SK-N-SH (cell line): ENCODE measurements at regions not wholly inside any gene's neighbourhood (a gene's known extent, or its start where the extent isn't known, plus 50 kb on each side); places are given as distances from the start of the nearest gene placed in this dataset.

ENCODE experiments used
- ELF1 ChIP-seq: IDR thresholded peaks from 2 replicates; pipeline ENCODE4 v1.4.0; 2012
- EP300 ChIP-seq, 2 experiments: IDR thresholded peaks; 2 replicates each; pipeline versions ENCODE4 v1.4.0 to v1.6.1; 2012; ENCODE audit warnings: borderline replicate concordance in 1 of 2, low read depth in 1 of 2, low read length in 1 of 2
- EZH2phosphoT487 ChIP-seq: fragments of 200-600 bp; sonication (generic); IDR thresholded peaks from 2 replicates; pipeline ENCODE4 v1.6.1; 2017; ENCODE audit warnings: low read depth, mixed run types, mild to moderate bottlenecking, antibody characterized with exemption, moderate library complexity, borderline replicate concordance
- GABPA ChIP-seq: IDR thresholded peaks from 2 replicates; pipeline ENCODE4 v1.4.0; 2012; ENCODE audit warnings: low read depth, mild to moderate bottlenecking
- MXI1 ChIP-seq: IDR thresholded peaks from 2 replicates; pipeline ENCODE4 v1.6.1; 2012; ENCODE audit warnings: mild to moderate bottlenecking, low read depth, low read length, improper control_type of control experiment
- POLR2AphosphoS5 ChIP-seq: IDR thresholded peaks from 2 replicates; pipeline ENCODE4 v1.6.1; 2012; ENCODE audit warnings: low read depth, low read length
- TF ChIP-seq, protein P1 (sequence below): fragments of 200-600 bp; sonication (generic); IDR thresholded peaks from 2 replicates; pipeline ENCODE4 v1.6.1; 2017; ENCODE audit warnings: antibody characterized with exemption, mild to moderate bottlenecking, moderate library complexity
- TF ChIP-seq, protein P2 (sequence below): IDR thresholded peaks from 2 replicates; pipeline ENCODE4 v1.4.0; 2012; ENCODE audit warnings: low read depth, borderline replicate concordance
- TF ChIP-seq, protein P3 (sequence below): IDR thresholded peaks from 2 replicates; pipeline ENCODE4 v1.6.1; 2012; ENCODE audit warnings: mild to moderate bottlenecking, low read depth, low read length, moderate library complexity

DNA sequence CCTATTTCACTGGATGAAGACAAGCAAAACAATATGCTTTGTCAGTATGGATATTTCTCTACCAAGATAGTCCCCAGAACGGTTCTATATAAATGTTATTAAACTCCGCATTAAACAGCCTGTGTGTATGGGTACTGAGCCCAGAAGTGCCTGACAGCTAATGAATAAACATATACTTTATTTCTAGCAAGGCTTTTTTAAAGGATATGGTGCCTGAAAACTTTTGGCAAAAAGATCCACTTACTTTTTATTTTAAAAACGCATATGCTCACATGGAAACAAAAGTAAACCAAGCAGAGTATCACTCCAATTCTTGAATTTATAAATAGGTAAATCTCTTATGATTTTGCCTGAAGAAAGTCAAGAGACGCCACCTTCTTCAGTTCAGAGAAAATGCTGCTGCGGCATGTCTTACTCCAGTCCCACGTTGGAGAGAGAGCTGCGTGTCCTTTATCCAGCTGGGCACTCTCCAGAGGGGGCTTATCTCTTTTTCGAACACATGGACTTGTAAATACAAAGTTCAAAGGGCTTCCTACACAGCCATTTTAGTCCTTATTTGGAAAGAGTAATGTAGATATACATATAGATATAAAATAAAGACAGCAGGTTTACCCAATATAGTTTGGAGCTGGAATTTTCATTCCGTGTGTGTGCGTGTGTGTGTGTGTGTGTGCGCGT is 264.2 kb downstream of the ADAMTS20 start:
- TF ChIP-seq EZH2phosphoT487 (no peak), EP300 (IDR thresholded peaks at IDR 0.05; ENCODE audit: borderline replicate concordance in 1 of 2, low read depth in 1 of 2, low read length in 1 of 2) (no peak), MXI1 (no peak), ELF1 (no peak), POLR2AphosphoS5 (no peak), GABPA (no peak)
- TF ChIP-seq, protein P1, sequence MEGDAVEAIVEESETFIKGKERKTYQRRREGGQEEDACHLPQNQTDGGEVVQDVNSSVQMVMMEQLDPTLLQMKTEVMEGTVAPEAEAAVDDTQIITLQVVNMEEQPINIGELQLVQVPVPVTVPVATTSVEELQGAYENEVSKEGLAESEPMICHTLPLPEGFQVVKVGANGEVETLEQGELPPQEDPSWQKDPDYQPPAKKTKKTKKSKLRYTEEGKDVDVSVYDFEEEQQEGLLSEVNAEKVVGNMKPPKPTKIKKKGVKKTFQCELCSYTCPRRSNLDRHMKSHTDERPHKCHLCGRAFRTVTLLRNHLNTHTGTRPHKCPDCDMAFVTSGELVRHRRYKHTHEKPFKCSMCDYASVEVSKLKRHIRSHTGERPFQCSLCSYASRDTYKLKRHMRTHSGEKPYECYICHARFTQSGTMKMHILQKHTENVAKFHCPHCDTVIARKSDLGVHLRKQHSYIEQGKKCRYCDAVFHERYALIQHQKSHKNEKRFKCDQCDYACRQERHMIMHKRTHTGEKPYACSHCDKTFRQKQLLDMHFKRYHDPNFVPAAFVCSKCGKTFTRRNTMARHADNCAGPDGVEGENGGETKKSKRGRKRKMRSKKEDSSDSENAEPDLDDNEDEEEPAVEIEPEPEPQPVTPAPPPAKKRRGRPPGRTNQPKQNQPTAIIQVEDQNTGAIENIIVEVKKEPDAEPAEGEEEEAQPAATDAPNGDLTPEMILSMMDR = no peak
- TF ChIP-seq, protein P2, sequence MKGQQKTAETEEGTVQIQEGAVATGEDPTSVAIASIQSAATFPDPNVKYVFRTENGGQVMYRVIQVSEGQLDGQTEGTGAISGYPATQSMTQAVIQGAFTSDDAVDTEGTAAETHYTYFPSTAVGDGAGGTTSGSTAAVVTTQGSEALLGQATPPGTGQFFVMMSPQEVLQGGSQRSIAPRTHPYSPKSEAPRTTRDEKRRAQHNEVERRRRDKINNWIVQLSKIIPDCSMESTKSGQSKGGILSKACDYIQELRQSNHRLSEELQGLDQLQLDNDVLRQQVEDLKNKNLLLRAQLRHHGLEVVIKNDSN = no peak
- TF ChIP-seq, protein P3, sequence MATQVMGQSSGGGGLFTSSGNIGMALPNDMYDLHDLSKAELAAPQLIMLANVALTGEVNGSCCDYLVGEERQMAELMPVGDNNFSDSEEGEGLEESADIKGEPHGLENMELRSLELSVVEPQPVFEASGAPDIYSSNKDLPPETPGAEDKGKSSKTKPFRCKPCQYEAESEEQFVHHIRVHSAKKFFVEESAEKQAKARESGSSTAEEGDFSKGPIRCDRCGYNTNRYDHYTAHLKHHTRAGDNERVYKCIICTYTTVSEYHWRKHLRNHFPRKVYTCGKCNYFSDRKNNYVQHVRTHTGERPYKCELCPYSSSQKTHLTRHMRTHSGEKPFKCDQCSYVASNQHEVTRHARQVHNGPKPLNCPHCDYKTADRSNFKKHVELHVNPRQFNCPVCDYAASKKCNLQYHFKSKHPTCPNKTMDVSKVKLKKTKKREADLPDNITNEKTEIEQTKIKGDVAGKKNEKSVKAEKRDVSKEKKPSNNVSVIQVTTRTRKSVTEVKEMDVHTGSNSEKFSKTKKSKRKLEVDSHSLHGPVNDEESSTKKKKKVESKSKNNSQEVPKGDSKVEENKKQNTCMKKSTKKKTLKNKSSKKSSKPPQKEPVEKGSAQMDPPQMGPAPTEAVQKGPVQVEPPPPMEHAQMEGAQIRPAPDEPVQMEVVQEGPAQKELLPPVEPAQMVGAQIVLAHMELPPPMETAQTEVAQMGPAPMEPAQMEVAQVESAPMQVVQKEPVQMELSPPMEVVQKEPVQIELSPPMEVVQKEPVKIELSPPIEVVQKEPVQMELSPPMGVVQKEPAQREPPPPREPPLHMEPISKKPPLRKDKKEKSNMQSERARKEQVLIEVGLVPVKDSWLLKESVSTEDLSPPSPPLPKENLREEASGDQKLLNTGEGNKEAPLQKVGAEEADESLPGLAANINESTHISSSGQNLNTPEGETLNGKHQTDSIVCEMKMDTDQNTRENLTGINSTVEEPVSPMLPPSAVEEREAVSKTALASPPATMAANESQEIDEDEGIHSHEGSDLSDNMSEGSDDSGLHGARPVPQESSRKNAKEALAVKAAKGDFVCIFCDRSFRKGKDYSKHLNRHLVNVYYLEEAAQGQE = no peak
